ENCODE measurements at regions not wholly inside any gene's neighbourhood (a gene's known extent, or its start where the extent isn't known, plus 50 kb on each side); places are given as distances from the start of the nearest gene placed in this dataset.
"Not testable (repeated sequence)": the region's sequence is repeated elsewhere in the genome, so short reads cannot be mapped to it uniquely, and the experiment has no call there.

- not testable (repeated sequence) for DNase-seq (ENCODE audit: extremely low spot score, insufficient read length, low read depth); FAIRE-seq
Measured at GRCh38 chr9:104195142-104195541, 101.0 kb downstream of the SMC2 start.

- FAIRE-seq (no peak), DNase-seq (ENCODE audit: extremely low spot score, insufficient read length, low read depth) (no peak)
Measured at GRCh38 chr9:104200456-104200994, 106.4 kb downstream of the SMC2 start.

GRCh38 chr9:104206766-104207165, 112.7 kb downstream of the SMC2 start:
- no peak for FAIRE-seq
- no peak for DNase-seq (ENCODE audit: extremely low spot score, insufficient read length, low read depth)

GRCh38 chr9:104209387-104209786, 115.3 kb downstream of the SMC2 start:
- FAIRE-seq (no peak), DNase-seq (ENCODE audit: extremely low spot score, insufficient read length, low read depth) (no peak)

DNA sequence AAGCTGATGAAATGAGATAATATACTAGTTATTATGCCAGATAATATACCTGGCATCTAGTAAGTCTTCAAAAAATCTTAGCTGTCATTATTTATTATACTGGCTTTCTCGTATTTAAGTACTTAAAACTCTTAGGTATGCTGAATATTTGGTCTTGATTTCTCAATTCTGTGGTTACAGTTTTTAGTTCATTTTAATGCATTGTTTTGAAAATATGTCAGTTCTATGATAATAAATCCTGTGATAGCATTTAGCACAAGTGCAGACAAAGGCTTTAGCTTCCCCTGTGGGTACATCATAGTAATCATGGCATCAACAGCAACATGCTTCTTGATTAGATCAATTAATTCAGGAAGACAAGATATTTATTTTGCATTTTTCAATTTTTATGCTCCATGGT, 133.0 kb downstream of the SMC2 start:
- FAIRE-seq (no peak), DNase-seq (ENCODE audit: extremely low spot score, insufficient read length, low read depth) (no peak)

GRCh38 chr9:104232781-104233341, 138.8 kb downstream of the SMC2 start:
- no peak for FAIRE-seq
- DNase-seq (ENCODE audit: extremely low spot score, insufficient read length, low read depth) = no peak

GRCh38 chr9:104233366-104233765, 139.3 kb downstream of the SMC2 start:
- no peak for DNase-seq (ENCODE audit: extremely low spot score, insufficient read length, low read depth)
- no peak for FAIRE-seq

GRCh38 chr9:104234632-104235337, 140.7 kb downstream of the SMC2 start:
- not testable (repeated sequence) for DNase-seq (ENCODE audit: extremely low spot score, insufficient read length, low read depth); FAIRE-seq

DNA sequence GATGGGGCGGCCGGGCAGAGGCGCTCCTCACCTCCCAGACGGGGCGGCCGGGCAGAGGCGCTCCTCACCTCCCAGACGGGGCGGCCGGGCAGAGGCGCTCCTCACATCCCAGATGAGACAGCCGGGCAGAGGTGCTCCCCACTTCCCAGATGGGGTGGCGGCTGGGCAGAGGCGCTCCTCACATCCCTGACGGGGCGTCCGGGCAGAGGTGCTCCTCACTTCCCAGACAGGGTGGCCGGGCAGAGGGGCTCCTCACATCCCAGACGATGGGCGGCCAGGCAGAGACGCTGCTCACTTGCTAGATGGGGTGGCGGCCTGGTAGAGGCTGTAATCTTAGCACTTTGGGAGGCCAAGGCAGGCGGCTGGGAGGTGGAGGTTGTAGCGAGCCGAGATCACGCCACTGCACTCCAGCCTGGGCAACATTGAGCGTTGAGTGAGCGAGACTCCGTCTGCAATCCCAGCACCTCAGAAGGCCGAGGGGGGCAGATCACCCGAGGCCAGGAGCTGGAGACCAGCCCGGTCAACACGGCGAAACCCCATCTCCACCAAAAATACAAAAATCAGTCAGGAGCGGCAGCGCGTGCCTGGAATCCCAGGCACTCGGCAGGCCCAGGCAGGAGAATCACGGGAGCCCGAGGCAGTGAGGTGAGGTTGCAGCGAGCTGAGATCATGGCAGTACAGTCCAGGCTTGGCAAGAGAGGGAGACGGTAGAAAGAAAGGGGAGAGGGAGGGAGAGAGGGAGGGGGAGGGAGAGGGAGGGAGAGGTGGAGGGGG, 141.4 kb downstream of the SMC2 start:
- not testable (repeated sequence) for FAIRE-seq; DNase-seq (ENCODE audit: extremely low spot score, insufficient read length, low read depth)

DNA sequence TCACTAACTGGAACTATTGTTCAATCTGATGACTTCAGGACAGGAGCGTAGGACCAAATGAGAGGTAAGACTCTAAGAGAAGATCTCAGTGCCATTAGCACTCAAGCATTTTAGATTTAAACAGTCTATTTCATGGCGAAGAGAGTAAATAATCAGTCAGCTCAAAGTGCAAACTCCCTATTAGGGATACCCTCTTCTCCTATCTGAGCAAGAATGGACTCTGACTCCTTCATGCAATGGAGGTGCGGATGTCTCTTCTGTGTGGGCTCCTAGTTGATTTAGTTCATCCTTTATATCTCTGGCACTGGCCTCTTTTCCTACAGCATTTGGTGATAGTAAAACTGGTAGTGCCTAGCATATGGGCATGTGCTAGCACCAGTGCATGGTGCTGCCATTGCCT, 144.6 kb downstream of the SMC2 start:
- DNase-seq (ENCODE audit: extremely low spot score, insufficient read length, low read depth) (no peak), FAIRE-seq (no peak)

- DNase-seq (ENCODE audit: extremely low spot score, insufficient read length, low read depth) (no peak), FAIRE-seq (no peak)
Measured at GRCh38 chr9:104240890-104241289, 146.8 kb downstream of the SMC2 start.

- FAIRE-seq = no peak
Measured at GRCh38 chr9:104245925-104246324, 151.8 kb downstream of the SMC2 start.

GRCh38 chr9:104247899-104248460, 153.9 kb downstream of the SMC2 start:
- DNase-seq (ENCODE audit: extremely low spot score, insufficient read length, low read depth) = no peak

More at GRCh38 chr9:104245925-104246324, 151.8 kb downstream of the SMC2 start:
- DNase-seq (ENCODE audit: extremely low spot score, insufficient read length, low read depth) = no peak

GRCh38 chr9:104256031-104256695, 162.1 kb downstream of the SMC2 start:
- FAIRE-seq = no peak

More at GRCh38 chr9:104247899-104248460, 153.9 kb downstream of the SMC2 start:
- no peak for FAIRE-seq

GRCh38 chr9:104256696-104257062, 162.6 kb downstream of the SMC2 start:
- FAIRE-seq = no peak
- no peak for DNase-seq (ENCODE audit: extremely low spot score, insufficient read length, low read depth)

More at GRCh38 chr9:104256031-104256695, 162.1 kb downstream of the SMC2 start:
- no peak for DNase-seq (ENCODE audit: extremely low spot score, insufficient read length, low read depth)

DNA sequence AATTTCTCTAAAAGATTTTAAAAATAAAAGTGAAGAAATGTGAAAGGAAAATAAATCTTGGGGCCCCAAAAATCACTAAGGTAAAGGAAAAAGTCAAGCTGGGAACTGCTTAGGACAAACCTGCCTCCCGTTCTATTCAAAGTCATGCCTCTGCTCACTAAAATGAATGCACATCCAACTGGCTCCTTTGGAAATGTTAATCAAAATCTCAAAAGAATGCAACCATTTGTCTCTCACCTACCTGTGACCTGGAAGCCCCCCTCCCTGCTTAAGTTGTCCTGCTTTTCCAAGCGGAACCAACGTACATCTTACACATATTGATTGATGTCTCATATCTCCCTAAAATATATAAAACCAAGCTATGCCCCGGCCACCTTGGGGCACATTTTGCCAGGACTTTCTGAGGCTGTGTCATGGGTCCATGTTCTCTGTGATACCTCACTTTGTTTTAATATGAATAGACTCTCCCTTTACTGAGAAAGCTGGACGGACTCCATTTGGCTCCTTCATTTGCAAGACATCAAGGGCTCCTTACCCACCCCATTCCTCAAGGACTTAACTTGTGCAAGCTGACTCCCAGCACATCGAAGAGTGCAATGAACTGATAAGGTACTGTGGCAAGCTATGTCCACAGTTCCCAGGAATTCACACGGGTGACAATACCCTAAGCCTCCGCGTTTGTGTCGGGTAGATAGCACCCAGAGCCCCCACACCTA, 164.3 kb downstream of the SMC2 start:
- no peak for FAIRE-seq
- DNase-seq (ENCODE audit: extremely low spot score, insufficient read length, low read depth) = no peak

DNA sequence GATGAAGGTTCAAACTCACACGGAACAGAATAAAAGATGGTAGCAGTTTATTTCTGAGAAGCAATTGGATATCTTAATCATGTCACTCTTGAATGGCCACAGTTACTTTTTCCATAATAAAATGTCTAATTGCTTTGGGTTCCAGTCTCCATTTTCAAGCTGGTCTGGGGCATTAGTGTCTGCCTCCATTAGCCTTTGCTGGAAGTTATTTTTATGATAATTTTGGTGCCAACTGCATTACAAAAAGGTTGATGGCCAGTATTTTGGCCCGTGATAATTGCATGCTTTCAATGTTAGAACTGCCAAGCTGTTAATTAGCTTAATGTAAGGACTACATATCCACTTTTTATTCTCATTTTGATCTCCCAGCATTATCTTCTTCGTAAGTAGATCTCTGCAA, 165.9 kb downstream of the SMC2 start:
- FAIRE-seq (no peak), DNase-seq (ENCODE audit: extremely low spot score, insufficient read length, low read depth) (no peak)

- DNase-seq (ENCODE audit: extremely low spot score, insufficient read length, low read depth) (no peak), FAIRE-seq (no peak)
Measured at GRCh38 chr9:104263942-104264341, 169.8 kb downstream of the SMC2 start.

- DNase-seq (ENCODE audit: extremely low spot score, insufficient read length, low read depth) (no peak), FAIRE-seq (no peak)
Measured at GRCh38 chr9:104264431-104264830, 170.3 kb downstream of the SMC2 start.

Data from GM18507 (cell line).